Hypothalamus (tissue), 51 donors: ENCODE measurements at regions not wholly inside any gene's neighbourhood (a gene's known extent, or its start where the extent isn't known, plus 50 kb on each side); places are given as distances from the start of the nearest gene placed in this dataset.
A peak's percentile ranks its signal among the peaks of the same experiment; 100 is the strongest.

Experiments used
- DNase-seq, 51 donors: peaks; one replicate each; lab custom pipeline; 2025; lab: John Stamatoyannopoulos, UW

DNA sequence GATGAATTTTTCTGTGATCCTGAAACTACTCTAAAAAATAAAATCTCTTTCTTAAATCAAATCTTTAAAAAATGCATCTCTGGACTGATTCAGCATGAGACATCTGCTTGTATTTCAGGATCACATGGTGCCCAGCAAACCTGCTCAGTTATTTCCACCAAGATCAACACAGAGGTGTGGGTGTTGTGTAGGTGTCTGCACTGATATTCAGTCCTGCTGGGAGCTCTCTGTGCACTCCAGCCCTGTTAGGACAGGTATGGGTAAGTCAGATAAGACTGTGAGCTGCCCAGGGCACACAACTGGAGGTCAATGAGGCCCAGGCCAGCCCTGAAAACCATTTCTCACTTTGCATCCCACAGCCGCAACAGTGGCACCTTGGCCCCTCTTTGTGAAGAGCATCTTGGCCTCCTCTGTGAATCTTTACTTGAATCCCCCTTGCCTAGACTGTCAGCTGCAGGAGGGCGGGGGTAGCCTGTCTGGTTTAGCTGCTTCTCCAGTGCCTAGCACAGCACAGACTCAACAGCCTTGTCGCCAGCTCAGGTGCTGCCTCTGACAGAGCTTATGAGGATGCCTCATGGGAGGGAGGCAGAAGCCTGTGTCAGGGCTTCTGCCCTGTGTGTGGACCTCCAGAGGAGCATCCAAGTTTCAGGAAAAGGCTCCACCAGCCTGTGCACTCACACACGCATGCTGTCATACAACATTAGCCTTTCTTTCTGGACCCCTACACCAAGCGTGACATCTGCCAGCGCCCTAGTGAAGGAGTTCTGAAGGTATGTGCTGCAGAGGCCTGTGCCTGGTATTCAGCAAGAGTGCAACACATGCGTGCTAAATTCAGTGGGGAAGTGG lies 187.6 kb upstream of the CST7 start:
- DNase-seq, result no peak

DNA sequence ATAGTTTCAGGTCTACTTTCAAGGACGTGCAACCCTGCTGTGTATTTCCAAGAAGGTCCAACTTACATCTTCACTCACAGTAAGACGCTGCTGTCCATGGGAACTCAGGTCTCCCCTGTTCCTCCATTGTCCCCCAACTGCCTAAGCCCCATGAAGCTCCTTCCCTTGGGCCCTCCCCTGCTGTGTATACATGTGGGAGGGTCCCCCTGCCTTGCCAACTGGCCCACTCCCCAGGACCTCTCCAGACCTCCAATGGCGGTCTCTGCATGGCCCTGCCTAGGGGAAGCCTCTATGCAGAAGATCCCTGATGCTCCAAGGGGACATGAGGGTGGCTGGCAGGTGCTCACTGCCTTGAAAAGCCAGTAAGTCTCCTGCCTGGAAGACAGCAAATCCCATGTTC lies 186.7 kb upstream of the CST7 start:
- no peak for DNase-seq

DNA sequence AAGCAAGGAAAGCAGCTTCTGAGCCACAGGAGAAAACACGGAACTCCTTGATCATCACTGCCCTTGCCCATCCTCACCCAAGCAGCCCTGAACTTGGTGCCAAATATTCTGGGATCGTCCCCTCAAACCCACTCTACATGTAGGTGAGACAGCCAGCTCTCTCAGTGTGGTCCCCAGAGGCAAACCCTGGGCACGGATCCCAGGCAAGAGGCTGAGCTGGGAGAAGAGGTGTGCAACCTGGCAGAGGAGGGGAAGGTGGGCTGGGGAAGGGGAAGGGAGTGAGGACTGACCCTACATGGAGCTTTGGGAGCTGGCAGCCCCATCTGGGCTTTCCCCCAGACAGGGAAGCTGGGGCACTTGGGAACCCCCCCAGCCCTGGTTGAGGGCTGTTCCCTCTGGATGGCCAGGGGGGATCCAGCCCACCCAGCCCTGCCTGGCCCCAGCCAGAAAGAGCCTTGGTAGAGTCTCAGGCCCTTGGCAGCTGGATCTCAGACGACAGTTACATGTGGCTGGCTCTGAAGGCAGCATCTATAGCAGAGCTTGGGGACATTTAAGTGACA lies 186.2 kb upstream of the CST7 start:
- DNase-seq, result no peak

DNA sequence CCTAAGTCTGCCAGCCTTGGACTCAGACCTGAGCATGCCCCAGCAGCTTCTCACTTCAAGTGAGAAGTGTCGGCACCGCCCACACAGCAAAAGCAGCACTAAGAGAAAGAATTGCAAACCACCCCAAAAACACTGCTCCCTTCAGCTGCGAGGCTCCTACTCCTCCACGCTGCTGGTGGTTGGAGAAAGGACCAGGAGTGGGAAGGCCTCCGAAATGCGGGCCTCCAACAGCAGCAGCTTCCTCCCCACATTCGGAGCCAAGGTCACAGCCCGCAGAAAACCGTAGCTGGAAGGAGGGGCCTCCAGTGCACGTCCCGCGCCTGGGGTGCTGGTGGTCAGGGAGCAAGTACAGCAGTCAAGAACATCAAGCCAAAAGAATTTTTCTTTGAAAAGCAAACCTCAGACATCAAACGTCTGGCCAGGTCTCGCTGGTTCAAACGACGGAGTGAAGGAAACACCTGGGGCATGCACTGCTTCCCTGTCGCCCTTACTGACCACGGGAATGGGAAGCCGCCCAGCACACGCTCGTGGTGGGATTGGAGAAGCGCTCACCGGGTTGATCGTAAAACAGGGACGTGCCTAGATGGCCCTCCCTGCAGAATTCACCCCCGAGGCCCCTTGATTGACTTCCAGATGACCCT lies 185.6 kb upstream of the CST7 start:
- peak in 1 of 51 donors; percentile 45 for DNase-seq

DNA sequence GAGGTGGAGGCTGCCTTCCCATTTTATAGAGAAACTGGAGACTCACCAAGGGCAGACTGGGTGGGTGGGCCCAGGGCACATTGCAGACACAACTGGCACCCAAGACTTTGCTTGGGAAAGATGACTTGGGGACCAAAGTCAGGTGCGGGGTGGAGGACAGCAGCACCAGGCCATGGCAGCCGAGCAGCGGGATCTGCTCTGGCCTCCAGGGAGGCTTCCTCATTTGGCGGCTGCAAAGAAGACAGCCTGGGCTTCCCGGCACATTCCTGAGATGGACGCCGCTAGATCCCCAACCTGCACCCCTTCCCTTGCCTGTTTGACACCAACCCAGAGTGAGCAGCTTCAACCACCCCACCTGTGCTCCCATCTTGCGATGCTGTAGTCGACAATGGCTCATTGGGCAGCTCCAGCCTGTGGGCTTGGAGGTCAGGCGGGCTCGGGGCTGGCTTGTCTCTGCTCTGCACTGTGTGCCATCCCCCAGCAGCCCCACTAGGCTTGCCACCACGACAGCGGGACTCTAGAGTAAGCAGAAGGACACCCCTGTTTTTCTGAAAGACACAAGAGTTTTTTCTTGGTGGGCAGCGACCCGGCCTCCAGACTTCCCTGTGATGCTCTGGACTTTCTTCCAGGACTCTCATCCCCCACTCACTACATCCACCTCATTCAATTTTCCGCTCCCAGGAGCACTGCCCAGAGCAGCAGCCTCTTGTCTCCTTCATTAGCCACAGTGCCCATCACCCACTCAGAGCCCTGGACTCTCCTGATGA lies 184.9 kb upstream of the CST7 start:
- DNase-seq, result no peak

DNA sequence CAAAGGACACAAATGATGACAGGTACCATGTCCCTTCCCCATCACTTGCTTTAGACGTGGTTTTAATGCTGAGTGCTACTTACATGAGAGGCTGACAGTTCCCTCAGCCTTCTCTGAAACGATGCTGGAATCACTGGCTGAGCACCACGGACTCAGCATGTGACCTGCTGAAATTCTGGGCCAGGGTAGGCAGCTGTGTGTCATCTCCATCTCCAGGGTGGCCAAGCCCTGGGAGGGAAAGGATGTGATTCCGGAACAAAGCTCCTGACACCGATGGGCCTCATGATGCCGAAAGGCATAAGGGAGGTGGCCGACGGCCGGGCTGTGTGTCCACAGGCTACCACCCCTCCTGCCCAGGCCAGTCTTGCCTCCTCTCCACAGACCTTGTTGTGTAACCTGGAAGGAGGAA lies 184.3 kb upstream of the CST7 start:
- DNase-seq, result no peak

DNA sequence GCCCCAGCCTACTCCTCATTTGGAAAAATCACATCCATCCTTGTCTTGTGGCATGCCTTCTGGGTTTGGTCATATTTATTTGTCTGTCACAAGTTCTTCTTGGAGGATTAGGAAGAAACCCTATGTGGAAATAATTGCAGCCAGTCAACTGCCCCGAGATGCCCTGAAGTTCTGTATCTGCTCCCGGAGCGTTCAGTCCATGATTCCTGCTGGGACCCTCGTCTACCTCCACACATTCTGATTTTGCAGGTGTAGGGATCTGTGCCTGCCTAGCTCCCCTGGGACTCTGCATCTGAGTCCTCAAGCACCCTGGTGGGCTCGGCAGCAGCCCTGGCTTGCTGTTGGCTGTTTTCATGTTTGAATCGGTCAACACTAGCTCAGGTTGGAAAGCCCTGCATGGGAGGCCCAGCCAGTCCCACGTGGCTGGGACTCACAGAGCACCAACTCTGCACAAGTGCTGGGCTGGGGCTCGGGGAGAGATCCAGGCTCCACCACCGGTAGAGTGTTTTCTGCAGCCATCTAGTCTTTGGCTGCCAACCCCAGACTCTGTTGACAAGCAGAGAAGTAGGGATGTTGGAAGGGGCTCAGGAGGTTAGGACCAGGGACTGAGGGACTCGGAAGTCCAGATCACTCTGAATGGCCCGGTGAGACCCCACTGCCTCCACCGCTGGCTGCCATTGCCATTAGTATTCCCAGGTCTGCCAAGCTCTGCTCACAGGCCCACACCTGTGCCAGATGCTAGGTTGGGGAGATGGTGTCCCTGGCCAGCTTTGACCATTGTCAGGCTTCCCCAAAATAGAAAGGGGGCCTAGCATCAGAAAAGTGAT lies 183.5 kb upstream of the CST7 start:
- DNase-seq, result no peak

DNA sequence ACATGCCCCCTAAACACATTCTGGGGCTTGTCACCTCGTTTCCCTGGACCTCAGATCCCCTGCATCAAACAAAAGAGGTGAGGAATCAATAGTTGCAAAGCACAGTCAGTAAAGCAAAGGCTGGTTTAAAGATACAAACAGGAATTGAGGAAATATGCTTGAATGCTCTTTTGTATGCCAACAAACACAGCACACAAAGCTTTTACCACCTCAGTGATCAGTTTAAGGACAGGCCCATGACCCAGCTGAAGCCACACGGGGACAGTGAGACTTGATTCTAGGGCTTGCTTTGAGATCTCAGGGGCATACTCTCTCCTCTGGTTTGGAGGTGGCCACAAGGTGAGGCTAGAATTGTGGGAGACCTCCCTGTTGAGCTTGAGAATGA lies 182.9 kb upstream of the CST7 start:
- DNase-seq, result no peak

DNA sequence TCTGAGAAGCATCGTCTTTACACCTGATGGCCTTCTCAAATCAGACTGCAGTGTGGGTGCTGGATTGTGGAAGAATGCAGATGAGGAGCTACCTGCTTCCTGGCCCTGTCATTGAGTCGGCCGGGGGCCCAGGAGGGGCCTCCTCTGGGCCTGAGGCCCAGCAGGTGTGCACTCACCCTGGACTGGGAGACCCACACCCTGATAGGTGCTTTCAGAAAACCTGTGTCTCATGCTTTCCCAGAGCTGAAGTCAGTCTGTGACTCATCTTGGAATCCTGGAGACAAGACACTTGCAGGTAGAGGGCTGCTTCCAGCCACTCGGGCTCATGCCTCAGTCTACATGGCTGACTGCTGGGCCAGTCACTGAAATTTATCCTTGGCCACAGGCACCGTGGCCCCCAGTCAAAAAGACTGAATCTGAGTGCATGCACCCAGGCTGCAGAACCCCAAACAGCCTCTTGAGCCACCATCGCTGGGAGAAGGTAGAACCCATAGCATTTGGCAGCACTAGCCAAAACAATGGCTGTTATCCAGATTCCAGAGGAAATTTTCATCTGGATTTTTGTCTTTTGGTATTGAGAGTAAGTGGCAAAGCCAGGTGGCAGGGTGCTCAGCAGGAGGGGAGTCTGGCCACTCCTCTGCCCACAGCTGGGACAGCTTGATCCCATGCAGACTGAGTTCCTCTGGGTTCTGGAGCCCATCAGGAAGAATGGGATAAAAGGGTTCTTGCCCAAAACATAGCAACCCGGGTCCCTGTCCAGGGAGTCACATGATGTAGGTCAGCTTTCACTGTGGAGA lies 182.0 kb upstream of the CST7 start:
- DNase-seq, result no peak

DNA sequence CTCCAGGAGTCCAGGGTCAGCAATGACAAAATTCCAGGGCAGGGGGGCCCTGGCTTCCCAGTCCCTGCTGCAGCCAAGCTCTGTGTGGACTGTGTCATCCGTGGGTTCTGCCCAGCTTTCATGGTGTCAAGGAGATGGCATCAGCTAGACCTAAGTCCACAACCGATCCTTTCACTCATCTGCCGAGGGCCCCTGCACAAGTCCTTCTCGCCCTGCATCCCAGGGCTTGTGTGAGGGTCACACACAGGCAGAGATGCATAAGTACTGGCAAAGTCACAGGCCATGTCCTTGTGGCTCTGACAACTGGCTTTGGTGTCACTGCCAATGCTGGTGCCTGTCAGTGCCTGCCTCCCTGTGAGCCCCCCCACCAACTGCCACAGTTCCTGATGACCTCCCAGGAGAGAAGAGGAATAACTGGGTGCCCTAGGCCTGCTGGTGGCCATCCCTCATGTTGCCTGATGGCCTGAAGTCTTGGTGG lies 181.4 kb upstream of the CST7 start:
- DNase-seq, result no peak

DNA sequence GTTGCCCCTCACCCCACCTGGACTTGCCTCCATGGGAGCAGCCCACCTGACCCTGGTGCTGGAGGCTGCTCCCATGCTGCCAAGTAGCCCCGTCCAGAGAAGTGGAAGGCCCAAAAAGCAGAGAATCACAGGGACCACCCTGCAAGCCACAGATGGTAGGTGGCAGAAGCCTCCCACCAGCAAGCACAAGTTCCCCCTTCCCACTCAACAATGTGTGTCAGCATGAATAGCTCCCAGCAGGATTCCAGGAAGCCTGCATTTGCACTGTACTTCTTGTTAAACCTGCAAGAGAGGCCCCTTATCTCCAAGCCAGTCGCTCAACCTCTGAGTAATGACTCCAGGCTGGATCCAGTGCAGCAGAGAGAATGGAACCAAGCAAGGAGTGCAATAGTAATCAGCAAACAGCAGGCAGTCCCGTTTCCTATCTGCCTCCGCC lies 180.8 kb upstream of the CST7 start:
- DNase-seq, result no peak

DNA sequence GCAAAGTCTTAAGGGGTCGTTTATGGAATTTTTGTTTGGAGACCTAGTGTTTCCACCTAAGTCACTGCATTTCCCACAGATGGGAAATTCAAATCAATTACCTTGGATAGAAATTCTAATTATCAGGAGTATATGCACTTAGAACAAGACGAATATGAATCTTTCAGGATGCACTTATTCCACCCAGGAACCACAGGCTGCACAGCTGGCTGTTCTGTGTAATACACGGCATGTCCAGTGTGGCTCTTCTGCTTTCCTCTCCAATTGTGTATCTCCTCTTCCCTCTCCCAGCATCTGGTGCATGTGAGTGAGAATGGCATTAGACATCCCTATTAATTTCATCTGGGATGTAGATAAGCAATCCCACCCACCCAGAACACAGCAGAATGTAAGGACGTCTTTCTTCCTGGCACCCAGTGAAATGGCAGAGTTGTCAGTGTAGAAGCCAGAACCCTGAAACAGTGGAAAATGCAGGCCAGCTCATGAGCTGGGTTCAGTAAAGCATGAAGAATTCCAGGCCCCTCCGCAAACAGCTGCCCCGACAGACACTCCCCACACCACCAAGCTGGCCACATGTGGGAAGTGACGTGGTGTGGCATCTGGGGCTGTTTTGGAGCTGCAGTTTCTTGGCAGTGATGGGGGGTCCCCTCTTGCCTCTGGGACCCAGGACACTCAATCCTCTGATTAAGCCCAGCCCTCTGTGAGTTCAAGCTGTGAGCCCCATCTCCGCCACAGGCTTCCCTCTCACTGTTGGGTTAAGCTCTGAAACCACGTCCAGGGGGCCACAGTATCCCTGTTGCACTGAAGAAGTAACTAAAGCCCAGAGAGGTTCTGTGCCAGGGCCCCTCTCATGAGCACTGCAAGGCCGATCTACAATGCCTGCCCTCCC lies 180.1 kb upstream of the CST7 start:
- DNase-seq, result no peak

DNA sequence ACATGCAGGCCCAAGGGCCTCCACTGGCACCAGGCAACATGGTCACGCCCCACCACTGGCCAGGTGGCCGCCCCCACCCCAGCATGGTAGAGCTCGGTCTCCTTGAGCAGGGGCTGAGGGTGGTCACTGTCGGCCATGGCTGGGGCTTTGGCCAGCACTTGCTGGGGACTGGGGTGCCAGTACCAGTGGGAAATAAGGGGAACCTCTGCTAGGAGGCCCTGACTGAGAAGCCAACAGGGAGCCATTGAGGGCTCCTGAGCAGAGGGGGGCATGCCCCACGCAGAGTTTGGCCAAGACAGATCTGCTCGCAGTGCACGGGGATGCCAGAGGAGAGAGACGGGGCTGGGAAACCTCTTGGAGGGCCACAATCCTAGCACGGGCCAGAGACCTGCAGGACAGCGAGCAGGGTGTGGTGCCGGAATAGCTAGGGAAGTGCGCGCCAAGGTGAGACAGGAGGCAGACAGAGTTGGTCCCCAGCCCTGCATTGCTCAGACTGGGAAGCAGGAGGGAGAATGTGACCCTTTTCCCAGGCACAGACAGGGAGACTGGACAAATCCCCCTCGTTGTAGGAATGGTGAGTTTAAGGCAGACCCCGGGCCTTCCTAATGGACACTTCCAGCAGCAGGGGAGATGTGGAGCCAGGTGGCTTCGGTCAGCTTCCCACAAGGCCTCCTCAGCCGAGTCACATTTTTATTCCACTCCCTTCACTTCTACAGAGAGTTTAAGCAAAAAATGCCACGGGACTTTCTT lies 179.0 kb upstream of the CST7 start:
- DNase-seq, result no peak

DNA sequence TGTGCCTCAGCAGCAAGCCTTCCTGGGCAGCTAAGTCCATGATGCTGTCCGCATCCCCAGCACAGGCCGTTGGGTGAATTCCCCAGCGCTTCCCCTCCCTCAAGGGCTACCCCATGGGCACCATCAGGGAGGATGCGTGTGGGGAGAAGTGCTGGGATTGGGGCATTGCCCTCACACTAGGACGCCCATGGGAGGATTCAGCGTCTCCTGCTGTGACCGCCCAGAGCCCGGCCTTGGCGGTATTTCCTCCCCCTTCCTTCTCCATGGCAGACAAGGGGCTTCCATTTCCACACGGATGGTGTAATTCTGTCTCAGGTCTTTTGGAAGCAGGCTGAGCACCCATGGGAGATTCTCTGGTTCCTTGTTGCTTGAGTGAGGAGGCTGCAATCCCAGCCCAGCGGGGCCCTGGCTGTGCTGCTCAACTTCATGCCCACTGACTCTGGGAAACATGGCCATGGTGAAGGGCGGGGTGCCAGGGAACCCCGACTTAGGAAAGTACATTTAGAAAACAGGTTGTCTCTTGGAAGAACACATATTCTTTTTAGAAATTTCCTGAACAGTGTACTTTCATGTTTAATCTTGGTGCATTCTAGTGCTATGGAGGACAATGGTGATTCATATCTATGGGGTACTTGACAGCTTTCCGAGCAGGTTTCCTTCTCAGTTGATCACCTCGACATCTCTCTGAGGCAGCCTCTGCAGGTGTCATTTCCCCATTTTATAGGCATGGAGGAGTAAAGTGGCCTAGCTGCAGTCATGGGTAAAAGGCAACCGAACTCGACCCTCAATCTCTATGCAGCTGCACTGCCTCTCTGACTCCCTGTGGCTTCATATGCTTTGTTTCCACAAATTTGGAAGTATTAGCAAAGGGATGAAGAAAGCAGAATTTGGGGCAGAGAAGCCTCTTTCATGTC lies 178.2 kb upstream of the CST7 start:
- no peak for DNase-seq

DNA sequence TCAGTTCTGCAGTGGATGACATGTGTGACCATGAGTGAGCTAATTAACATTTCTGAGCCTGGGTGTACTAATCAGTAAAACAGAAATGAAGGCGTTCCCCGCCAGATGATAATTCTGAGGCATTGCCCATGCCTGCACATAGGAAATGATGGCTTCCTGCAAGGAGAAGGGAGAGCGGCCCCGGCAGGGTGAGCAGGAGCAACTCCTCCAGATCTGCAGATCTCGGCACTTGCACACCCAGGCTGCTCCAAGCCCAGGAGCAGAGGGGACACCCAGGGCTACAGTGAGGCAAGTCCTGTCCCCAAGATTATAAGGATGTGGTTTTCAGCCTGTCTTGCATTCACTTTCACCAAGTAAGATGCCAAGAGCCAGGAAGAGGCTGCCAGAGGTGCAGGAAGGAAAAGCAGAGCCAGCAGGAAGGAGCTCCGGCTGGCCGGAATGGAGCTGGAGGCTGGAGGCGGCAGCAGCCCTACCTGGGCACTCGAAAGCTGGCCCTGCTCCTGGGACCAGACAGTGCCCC lies 177.5 kb upstream of the CST7 start:
- DNase-seq, result no peak

DNA sequence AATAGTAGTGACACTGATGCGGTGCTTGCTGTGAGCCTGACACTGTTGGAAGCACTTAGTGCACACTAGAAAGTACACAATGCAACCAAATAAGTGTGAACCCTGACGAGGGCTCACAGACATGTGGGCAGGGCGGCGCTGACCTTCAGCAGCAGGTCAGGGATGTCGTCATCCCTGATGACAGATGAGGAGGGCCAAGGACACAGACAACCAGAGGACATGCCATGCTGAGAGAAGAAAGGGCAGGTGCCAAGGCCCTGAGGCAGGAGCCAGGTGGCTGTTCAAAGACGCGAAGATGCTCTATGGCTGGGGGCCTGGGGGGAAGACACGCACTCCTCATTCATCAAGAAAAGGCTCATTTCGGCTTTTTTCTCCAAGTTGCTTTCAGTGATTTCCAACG lies 176.4 kb upstream of the CST7 start:
- DNase-seq, result no peak
